PC-9 (cell line): ENCODE measurements at regions not wholly inside any gene's neighbourhood (a gene's known extent, or its start where the extent isn't known, plus 50 kb on each side); places are given as distances from the start of the nearest gene placed in this dataset.

Experiments
- EZH2 ChIP-seq: fragments of 200-600 bp; sonication (generic); IDR thresholded peaks from 2 replicates; pipeline ENCODE4 v1.8.0; 2017; ENCODE audit warnings: antibody characterized with exemption, low read depth
- TF ChIP-seq, protein P1 (sequence below): fragments of 200-600 bp; sonication (generic); conservative IDR thresholded peaks from 2 replicates; pipeline ENCODE4 v1.6.1; 2017; ENCODE audit warnings: mixed run types, antibody characterized with exemption, mild to moderate bottlenecking, moderate library complexity

DNA sequence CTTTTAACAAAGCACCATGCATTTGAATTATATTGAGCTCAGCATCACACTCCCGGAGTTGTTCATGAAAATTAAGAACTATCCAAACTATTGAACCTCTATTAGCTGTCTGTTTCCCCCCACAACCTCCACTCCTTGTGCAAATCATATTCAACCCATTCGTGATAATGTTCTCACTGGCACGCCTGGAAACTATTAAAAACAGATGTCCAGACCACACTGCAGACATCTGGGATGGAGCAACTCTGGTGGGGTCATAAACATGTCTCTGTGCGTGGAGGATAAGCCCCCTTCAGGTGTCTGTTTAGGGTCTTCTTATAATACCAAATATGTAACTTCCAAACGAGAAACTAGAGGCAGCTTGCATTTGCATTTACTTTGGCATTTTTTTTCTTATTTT, 193.7 kb downstream of the TFAP2A start:
- TF ChIP-seq, protein P1, sequence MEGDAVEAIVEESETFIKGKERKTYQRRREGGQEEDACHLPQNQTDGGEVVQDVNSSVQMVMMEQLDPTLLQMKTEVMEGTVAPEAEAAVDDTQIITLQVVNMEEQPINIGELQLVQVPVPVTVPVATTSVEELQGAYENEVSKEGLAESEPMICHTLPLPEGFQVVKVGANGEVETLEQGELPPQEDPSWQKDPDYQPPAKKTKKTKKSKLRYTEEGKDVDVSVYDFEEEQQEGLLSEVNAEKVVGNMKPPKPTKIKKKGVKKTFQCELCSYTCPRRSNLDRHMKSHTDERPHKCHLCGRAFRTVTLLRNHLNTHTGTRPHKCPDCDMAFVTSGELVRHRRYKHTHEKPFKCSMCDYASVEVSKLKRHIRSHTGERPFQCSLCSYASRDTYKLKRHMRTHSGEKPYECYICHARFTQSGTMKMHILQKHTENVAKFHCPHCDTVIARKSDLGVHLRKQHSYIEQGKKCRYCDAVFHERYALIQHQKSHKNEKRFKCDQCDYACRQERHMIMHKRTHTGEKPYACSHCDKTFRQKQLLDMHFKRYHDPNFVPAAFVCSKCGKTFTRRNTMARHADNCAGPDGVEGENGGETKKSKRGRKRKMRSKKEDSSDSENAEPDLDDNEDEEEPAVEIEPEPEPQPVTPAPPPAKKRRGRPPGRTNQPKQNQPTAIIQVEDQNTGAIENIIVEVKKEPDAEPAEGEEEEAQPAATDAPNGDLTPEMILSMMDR: no peak
- TF ChIP-seq EZH2: no peak
